ENCODE measurements at regions not wholly inside any gene's neighbourhood (a gene's known extent, or its start where the extent isn't known, plus 50 kb on each side); places are given as distances from the start of the nearest gene placed in this dataset.

GRCh38 chr11:10996678-10997077, 138.8 kb upstream of the ZBED5 start:
- TF ChIP-seq CTCF (IDR thresholded peaks at IDR 0.05): no peak
- no peak for TF ChIP-seq EP300 (IDR thresholded peaks at IDR 0.05)

All from stomach (tissue), 4 donors.